SJCRH30 (cell line): ENCODE measurements at regions not wholly inside any gene's neighbourhood (a gene's known extent, or its start where the extent isn't known, plus 50 kb on each side); places are given as distances from the start of the nearest gene placed in this dataset.

Experiments used
- DNase-seq, 2 experiments: peaks; one replicate each; pipeline ENCODE4 v3.0.0-alpha.2; 2015 to 2020
- H3K27ac ChIP-seq: fragments of 250-450 bp; sonication (Bioruptor Pico); 2 replicates; pipeline ENCODE4 v1.5.1; 2020; ENCODE audit warnings: mild to moderate bottlenecking, moderate library complexity
- H3K27me3 ChIP-seq: fragments of 250-450 bp; sonication (Bioruptor Pico); 2 replicates; pipeline ENCODE4 v1.5.1; 2020; ENCODE audit warnings: mild to moderate bottlenecking, moderate library complexity
- H3K36me3 ChIP-seq: fragments of 250-450 bp; sonication (Bioruptor Pico); 2 replicates; pipeline ENCODE4 v1.5.1; 2020; ENCODE audit warnings: mild to moderate bottlenecking, moderate library complexity
- H3K4me1 ChIP-seq: fragments of 250-450 bp; sonication (Bioruptor Pico); 2 replicates; pipeline ENCODE4 v1.5.1; 2020; ENCODE audit warnings: mild to moderate bottlenecking, moderate library complexity
- H3K4me3 ChIP-seq: fragments of 250-450 bp; sonication (Bioruptor Pico); 2 replicates; pipeline ENCODE4 v1.5.1; 2020; ENCODE audit warnings: mild to moderate bottlenecking, moderate library complexity
- H3K9me3 ChIP-seq: fragments of 250-450 bp; sonication (Bioruptor Pico); replicated peaks from 2 replicates; pipeline ENCODE4 v1.5.1; 2020; ENCODE audit warnings: mild to moderate bottlenecking, moderate library complexity

DNA sequence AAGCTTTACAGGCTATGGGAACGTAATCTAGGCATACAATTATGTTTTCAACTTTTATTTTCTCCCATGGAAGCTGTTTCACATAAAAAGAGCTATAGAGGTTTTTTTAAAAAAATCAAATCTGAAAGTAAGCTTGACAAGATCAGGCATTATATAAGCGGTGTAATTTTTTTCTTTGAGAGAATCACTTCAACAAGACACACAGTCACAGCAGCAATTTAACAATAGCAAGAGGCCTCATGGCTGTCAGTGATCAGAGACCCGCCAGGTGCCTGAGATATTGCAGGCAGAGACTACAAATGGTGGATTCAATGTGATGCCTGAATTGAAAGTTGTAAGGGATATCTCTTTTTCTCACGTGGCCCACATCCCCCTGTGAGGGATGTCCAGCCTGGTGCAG is 270.5 kb upstream of the TBC1D5 start:
- Histone ChIP-seq H3K4me1 (no peaks in the 10 kb centered on the region), H3K4me3 (no peak overlapping the region), H3K36me3 (no peaks in the 10 kb centered on the region), H3K27ac (no peak overlapping the region), H3K27me3 (no peaks in the 10 kb centered on the region), H3K9me3 (no peaks in the 10 kb centered on the region)
- DNase-seq, result no peak

DNA sequence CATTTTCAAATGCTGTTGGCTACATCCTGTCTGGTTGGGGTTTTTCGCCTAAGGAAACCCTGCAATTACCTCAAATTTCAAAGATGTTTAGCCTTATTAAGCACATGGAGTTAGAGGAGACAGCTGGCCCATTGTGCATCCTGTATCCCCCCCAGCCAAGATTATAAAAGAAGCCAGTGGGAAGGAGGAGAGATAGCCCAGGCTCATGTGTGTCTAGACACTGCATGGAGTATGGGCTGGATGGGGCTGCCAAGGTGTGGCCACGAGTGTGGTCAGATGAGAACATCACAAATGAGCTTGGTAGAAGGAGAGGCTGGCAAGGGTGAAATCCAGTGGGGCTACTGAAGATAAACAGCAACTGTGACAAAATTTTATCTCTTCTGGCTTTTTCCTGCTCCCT is 270.0 kb upstream of the TBC1D5 start:
- no peak for DNase-seq
- no peaks in the 10 kb centered on the region for H3K36me3 ChIP-seq
- no peak overlapping the region for H3K27ac ChIP-seq
- no peak overlapping the region for H3K4me3 ChIP-seq
- H3K27me3 ChIP-seq, result no peaks in the 10 kb centered on the region
- no peaks in the 10 kb centered on the region for H3K4me1 ChIP-seq
- H3K9me3 ChIP-seq, result no peaks in the 10 kb centered on the region

- Histone ChIP-seq H3K27ac (no peak overlapping the region), H3K4me1 (no peaks in the 10 kb centered on the region)
Observed at GRCh38 chr3:18011387-18011786, 269.0 kb upstream of the TBC1D5 start.

GRCh38 chr3:18010001-18010400 is 267.6 kb upstream of the TBC1D5 start:
- no peak overlapping the region for H3K4me3 ChIP-seq
- H3K27me3 ChIP-seq, result no peaks in the 10 kb centered on the region
- DNase-seq, result no peak
- H3K27ac ChIP-seq, result no peak overlapping the region
- H3K36me3 ChIP-seq, result no peaks in the 10 kb centered on the region
- H3K4me1 ChIP-seq, result no peaks in the 10 kb centered on the region
- no peaks in the 10 kb centered on the region for H3K9me3 ChIP-seq

More at GRCh38 chr3:18011387-18011786, 269.0 kb upstream of the TBC1D5 start:
- H3K27me3 ChIP-seq, result no peaks in the 10 kb centered on the region
- no peak for DNase-seq
- H3K36me3 ChIP-seq, result no peaks in the 10 kb centered on the region
- H3K4me3 ChIP-seq, result no peak overlapping the region
- no peaks in the 10 kb centered on the region for H3K9me3 ChIP-seq

- no peaks in the 10 kb centered on the region for H3K27me3 ChIP-seq
- no peaks in the 10 kb centered on the region for H3K36me3 ChIP-seq
- no peak overlapping the region for H3K4me3 ChIP-seq
- no peaks in the 10 kb centered on the region for H3K9me3 ChIP-seq
- DNase-seq, result no peak
- no peaks in the 10 kb centered on the region for H3K4me1 ChIP-seq
- no peak overlapping the region for H3K27ac ChIP-seq
Observed at GRCh38 chr3:18008706-18009368, 266.4 kb upstream of the TBC1D5 start.

- DNase-seq, result no peak
- Histone ChIP-seq H3K27me3 (no peaks in the 10 kb centered on the region), H3K27ac (no peak overlapping the region), H3K36me3 (no peaks in the 10 kb centered on the region), H3K4me1 (no peaks in the 10 kb centered on the region), H3K4me3 (no peak overlapping the region), H3K9me3 (no peaks in the 10 kb centered on the region)
Observed at GRCh38 chr3:18007980-18008379, 265.5 kb upstream of the TBC1D5 start.

DNA sequence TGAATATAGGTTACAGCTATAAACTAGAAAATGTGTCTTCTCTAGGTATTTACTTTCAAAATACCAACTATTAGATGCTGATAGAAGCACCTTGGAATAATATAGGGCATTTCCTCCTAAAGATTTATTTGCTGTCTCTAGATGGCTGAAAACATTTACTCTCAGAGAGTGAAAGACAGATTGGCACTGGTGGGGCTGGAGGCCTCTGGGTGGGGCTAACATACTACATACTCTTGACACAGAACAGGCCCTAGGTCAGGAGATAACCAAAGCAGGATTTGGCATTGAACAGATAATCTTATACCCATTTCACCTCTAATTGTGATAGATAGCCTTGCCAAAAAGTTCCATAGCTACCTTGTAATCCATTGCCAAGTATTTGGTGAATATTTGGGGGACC is 253.3 kb upstream of the TBC1D5 start:
- DNase-seq, result no peak
- no peak overlapping the region for H3K27ac ChIP-seq

DNA sequence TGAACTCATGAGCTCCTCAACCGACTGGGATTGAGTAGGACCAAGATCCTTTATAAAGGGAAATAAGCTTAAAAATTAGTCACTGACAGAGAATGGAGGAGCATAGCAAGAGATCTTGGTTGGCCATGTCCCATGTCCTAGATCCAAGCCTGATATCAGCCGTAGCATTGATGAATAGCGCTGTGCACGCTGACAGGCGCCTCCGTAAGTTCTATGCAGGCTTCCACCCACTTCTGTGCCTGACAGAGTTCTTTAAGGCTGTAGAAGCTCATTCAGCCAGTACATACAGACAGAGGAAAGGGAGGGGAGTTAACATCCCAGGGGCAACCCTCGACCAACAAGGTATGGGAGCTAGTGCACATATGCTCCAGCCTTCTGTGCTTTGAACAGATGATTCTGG is 251.7 kb upstream of the TBC1D5 start:
- Histone ChIP-seq H3K4me1 (no peaks in the 10 kb centered on the region), H3K4me3 (no peak overlapping the region), H3K27ac (no peak overlapping the region), H3K36me3 (no peaks in the 10 kb centered on the region), H3K9me3 (no peaks in the 10 kb centered on the region), H3K27me3 (no peaks in the 10 kb centered on the region)
- DNase-seq, result no peak

More for the DNA sequence above, 253.3 kb upstream of the TBC1D5 start:
- no peaks in the 10 kb centered on the region for H3K27me3 ChIP-seq
- no peaks in the 10 kb centered on the region for H3K4me1 ChIP-seq
- H3K9me3 ChIP-seq, result no peaks in the 10 kb centered on the region
- H3K4me3 ChIP-seq, result no peak overlapping the region
- H3K36me3 ChIP-seq, result no peaks in the 10 kb centered on the region

- no peaks in the 10 kb centered on the region for H3K36me3 ChIP-seq
- no peaks in the 10 kb centered on the region for H3K4me1 ChIP-seq
- H3K27me3 ChIP-seq, result no peaks in the 10 kb centered on the region
- no peak overlapping the region for H3K27ac ChIP-seq
- H3K9me3 ChIP-seq, result no peaks in the 10 kb centered on the region
- H3K4me3 ChIP-seq, result no peak overlapping the region
- DNase-seq, result no peak
Observed at GRCh38 chr3:17990390-17990789, 248.0 kb upstream of the TBC1D5 start.

DNA sequence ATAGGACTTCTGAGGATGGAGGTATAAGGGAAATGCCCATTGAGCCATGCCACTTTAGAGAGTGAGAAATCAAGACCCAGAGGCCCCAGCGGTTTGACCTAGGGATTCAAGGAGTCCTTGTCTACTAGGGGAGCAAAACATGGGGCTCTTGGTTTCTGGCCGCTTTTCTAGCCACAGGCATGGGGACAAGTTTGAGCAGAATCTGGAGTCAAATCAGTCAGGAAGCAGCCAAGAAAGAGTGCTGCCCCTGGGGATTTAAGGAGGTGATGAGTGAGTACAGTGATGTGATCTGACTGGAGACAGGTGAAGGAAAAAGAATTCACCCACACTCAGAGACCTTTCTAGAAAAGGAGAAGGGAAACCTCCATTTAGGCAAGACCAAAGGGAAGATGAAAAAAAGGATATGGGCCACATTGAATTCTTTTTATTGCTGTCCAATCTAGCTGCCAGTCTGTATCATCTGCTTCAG is 244.0 kb upstream of the TBC1D5 start:
- Histone ChIP-seq H3K27ac (no peak overlapping the region), H3K4me1 (no peaks in the 10 kb centered on the region), H3K27me3 (no peaks in the 10 kb centered on the region), H3K9me3 (no peaks in the 10 kb centered on the region), H3K4me3 (no peak overlapping the region), H3K36me3 (no peaks in the 10 kb centered on the region)
- no peak for DNase-seq

DNA sequence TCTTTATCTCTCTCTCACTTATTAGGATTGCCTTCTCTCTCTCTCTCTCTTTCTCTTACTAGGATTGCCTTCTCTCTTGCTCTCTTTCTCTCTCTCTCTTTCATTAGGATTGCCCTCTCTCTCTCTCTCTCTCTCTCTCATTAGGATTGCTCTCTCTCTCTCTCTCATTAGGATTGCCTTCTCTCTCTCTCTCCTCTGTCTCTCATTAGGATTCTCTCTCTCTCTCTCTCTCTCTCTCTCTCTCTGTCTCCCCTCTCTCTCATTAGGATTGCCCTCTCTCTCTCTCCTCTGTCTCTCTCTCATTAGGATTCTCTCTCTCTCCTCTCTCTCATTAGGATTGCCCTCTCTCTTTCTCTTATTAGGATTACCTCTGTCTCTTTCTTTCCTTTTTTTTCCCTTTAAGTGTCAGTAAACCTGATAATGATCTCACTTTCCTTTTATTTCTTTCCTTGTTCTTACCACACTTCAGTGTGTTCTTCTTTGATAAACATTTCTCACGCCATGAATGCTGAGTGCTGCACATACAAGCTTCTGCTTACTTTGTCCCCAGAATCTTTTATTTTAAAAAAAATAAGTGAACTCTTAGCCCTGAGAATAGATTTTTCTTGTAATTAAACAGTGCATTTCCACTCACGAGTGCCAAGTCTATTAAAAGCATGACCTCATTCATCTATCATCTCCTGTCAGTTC is 243.4 kb upstream of the TBC1D5 start:
- H3K36me3 ChIP-seq, result no peaks in the 10 kb centered on the region

GRCh38 chr3:17983106-17983505 is 240.7 kb upstream of the TBC1D5 start:
- no peak for DNase-seq

More for the DNA sequence above, 243.4 kb upstream of the TBC1D5 start:
- Histone ChIP-seq H3K4me3 (no peak overlapping the region), H3K9me3 (no peaks in the 10 kb centered on the region), H3K4me1 (no peaks in the 10 kb centered on the region), H3K27me3 (no peaks in the 10 kb centered on the region), H3K27ac (no peak overlapping the region)
- DNase-seq, result no peak

DNA sequence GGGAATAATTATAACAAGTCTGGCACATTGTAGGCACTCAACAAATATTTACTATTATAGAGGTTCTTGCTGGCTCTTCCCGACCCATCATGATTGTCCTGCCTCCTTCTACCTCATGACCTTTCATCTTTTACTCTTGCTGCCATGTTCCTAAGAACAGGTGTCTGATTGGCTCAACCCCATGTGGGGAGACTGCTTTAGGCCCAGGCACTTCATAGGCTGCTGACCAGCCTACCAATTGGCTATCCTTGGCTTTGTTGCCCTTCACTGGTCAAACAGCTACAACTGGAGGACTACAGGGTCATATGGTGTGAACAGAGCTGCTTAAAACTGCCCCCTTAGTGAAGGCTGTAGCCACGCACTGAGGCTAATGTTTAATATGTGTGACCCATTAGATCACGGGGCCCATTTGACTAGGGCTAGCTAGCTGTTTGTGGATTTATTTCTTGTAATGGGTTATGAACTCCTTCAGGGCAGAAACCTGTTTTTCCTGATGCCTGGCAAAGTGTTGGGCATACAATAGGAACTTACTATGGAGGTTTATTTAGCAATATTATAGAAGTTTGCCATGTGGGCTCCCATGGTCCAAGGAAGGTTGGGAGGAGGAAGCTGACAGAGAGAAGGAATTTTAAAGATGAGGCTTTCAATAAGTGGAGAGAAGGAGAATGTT is 239.9 kb upstream of the TBC1D5 start:
- H3K9me3 ChIP-seq, result no peaks in the 10 kb centered on the region
- no peak for DNase-seq
- H3K36me3 ChIP-seq, result no peaks in the 10 kb centered on the region
- no peak overlapping the region for H3K27ac ChIP-seq
- no peaks in the 10 kb centered on the region for H3K27me3 ChIP-seq
- H3K4me3 ChIP-seq, result no peak overlapping the region
- H3K4me1 ChIP-seq, result no peaks in the 10 kb centered on the region

More at GRCh38 chr3:17983106-17983505, 240.7 kb upstream of the TBC1D5 start:
- Histone ChIP-seq H3K4me3 (no peak overlapping the region), H3K36me3 (no peaks in the 10 kb centered on the region), H3K4me1 (no peaks in the 10 kb centered on the region), H3K9me3 (no peaks in the 10 kb centered on the region), H3K27ac (no peak overlapping the region), H3K27me3 (no peaks in the 10 kb centered on the region)

GRCh38 chr3:17980863-17981262 is 238.4 kb upstream of the TBC1D5 start:
- H3K4me3 ChIP-seq, result no peak overlapping the region
- DNase-seq, result no peak
- no peaks in the 10 kb centered on the region for H3K27me3 ChIP-seq
- no peaks in the 10 kb centered on the region for H3K4me1 ChIP-seq
- no peaks in the 10 kb centered on the region for H3K36me3 ChIP-seq
- no peaks in the 10 kb centered on the region for H3K9me3 ChIP-seq
- no peak overlapping the region for H3K27ac ChIP-seq

DNA sequence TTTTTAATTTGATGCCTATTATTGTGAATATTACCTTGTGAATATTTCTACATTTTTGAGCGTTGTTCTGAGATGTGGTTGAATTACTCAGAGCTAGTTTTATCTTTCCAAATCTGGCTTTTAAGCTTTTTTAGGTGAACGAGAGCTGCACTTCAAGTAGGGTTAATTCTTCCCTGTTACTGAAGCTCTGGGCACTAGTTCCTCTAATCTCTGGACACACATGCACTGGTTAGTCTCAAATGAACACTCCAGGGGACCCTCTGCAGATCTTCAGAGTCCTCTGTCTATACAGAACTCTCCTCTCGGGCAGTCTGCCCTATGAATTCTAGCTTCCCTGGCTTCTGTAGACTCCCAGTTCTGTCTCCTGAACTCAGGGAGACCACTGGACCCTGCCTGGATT is 237.5 kb upstream of the TBC1D5 start:
- H3K36me3 ChIP-seq, result no peaks in the 10 kb centered on the region
- H3K27me3 ChIP-seq, result no peaks in the 10 kb centered on the region
- no peak overlapping the region for H3K27ac ChIP-seq
- no peak for DNase-seq
- H3K4me1 ChIP-seq, result no peaks in the 10 kb centered on the region
- H3K4me3 ChIP-seq, result no peak overlapping the region
- H3K9me3 ChIP-seq, result no peaks in the 10 kb centered on the region
